GM19351 (cell line): ENCODE measurements at regions not wholly inside any gene's neighbourhood (a gene's known extent, or its start where the extent isn't known, plus 50 kb on each side); places are given as distances from the start of the nearest gene placed in this dataset.
"Not testable (repeated sequence)": the region's sequence is repeated elsewhere in the genome, so short reads cannot be mapped to it uniquely, and the experiment has no call there.

Experiments
- ATAC-seq: cut with Tn5 transposase; IDR thresholded peaks from one replicate; pipeline ENCODE4 v1.9.1; 2021; ENCODE audit warnings: mild to moderate bottlenecking, moderate library complexity; ENCODE audit not compliant: unreplicated experiment

DNA sequence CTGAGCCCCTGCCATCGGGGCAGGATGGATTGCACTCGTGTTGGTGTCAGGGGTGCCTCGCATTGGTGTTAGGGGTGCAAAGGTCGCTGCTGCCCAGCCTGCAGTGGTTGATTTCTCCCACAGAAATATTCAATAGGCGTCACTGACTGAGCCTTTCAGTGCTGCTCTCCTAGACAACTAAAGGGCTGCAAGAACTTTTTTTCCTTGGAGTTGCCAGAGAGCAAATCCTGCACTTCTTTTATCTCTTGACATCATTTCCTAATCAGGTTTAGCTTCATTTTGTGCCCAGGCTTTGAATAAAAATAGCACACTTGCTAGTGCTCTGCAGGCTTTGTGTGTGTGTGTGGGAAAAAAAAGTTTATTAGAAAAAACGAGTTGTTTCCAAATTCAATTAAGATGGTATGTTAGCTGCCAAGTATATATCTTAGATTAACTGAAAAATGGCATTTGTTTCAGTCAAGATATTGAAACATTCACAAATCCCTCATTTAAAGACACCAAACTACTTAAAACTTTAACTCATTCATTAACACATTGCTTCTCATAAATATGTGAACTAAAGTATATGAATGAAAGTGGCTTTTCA lies 125.6 kb downstream of the SOCS6 start:
- no peak for ATAC-seq

DNA sequence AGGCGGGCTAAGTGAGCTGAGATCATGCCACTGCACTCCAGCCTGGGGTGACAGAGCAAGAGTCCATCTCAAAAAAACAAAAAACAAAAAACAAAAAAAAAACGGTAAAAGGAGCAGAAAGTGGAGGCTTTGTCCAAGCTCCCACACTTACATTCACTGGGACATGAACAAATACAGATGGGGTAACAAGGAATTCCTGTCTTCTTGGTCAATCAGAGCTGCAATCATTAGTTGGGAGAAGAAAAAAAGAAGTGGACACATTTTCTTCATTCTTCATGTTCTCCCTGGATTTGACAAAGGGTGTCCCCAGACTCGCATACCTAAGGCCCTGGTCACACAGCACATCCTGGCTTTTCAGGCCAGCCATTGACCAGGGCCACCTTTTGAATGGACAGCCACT lies 124.6 kb downstream of the SOCS6 start:
- ATAC-seq: no peak

DNA sequence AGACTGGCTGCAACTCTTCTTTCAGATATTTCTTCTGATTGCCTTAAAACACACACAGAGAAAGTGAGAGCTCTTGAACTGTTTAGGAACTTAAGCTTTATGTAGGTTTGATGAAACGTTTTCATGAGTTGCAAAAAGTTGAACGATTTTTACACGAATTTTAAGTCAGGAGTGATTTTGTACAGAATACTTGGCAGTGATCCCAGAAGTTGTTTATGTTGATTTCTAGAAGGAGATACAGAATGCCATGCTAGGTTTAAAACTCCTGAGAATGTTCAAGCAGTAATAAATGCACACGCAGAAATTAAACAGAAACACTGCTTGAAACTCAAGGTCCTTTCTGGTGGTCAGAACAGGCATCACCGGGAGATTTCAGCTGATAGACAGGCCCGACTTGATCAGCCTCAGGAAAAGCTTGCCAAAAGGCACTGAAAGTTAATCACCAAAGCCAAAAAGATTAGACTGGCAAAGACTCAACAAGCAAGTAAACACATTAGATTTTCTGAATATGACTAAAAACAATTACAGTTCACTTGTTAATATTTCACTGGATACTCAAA lies 123.1 kb downstream of the SOCS6 start:
- no peak for ATAC-seq

GRCh38 chr18:70411307-70411706 lies 122.5 kb downstream of the SOCS6 start:
- ATAC-seq: peak; percentile 46

DNA sequence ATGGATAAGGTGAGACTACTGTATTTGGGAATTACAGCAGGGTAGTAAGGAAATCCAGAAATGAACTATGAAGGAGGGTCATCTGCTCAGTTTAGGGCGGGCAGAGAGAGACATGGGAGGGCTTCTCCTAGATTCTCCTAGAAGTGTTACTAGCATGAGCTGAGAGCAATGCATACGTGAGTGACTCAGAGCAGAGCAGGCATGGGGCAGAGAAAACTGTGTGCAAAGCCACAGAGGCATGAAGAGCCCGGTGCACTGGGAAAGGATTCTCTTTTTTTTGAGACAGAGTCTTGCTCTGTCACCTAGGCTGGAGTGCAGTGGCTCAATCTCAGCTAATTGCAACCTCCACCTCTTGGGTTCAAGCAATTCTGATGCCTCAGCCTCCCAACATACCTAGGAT lies 116.2 kb downstream of the SOCS6 start:
- no peak for ATAC-seq

DNA sequence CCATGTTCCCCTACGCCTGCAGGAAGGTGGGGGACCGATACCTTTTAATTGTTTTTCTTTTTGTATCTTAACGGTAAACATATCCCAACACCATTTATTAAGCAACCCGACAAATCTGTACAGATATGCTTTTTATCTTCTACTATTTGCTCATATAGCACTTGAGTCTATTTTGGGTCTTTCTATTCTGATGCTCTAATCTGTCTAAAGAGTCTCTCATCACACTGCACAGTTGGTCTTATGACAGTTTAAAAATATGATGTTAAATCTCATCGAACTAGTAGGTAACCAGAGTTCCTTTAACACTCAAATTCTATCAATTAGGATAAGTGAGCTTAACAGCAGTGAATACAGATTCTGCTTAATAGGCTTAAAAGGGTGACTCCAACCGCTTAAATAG lies 111.6 kb downstream of the SOCS6 start:
- no peak for ATAC-seq

DNA sequence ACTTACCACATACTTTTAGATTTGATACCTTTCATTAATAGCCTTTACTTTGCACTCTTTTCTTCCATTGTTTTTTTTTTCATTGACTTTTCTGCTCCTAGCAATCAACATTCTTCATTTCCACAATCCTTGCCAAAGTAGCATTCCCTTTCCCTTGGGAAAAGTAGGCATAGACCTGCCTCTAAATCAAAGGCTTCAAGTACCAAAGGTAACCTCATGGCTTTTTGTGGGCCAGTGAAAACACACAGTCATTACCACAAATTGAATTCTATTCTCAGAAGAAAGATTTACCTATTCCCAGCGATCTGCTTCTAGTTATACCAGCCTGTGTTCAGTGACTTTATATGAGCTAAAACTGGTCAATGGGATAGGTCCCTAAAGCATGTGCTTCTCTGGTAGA lies 109.2 kb downstream of the SOCS6 start:
- ATAC-seq: no peak

GRCh38 chr18:70397259-70397925 lies 108.5 kb downstream of the SOCS6 start:
- ATAC-seq: no peak

DNA sequence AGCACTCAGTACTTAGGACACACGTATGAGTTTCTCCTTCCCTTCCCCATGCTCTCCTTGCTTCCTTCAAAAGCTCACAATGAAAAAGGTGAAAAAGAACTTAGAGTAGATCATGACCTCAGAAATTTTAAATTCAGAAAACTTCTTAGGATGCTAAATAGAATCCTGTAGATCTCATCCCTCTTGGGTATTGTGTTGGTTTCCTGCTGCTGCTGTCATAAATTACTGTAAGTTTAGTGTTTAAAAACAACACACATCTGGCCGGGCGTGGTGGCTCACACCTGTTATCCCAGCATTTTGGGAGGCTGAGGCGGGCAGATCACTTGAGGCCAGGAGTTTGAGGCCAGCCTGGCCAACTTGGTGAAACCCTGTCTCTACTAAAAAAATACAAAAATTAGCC lies 106.9 kb downstream of the SOCS6 start:
- ATAC-seq: not testable (repeated sequence)

GRCh38 chr18:70394672-70395071 lies 105.8 kb downstream of the SOCS6 start:
- no peak for ATAC-seq

DNA sequence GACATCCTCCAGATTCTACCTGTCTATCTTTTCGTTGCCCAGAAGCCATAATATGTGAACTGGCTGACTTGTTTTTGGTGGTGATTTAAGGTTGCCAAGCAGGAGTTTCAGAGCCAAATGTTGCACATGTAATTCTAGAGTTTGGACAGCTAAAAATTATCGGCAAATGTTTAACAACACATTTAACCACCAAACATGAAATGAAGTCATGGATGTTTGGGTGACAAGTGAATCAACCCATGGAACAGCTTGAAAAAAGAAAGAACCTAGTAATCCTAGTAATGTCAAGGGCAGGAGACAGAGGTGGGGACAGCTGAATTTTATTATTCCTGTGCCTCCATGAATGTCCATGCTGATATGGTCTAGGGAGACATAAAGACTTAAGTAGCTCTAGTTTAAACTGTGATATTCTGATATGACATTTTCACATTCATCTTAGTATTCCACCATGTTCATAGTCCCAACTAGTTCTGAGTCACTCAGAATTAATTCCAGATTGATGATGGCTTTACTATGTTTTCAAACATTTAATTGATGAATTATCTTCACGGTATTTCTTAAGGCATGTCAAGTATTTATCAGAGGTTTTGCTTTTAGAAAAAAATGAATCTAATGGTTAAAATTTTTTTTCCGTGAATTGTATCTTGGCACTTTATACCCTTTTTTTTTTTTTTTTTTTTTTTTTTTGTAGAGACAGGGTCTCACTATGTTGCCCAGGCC lies 101.7 kb downstream of the SOCS6 start:
- no peak for ATAC-seq

- not testable (repeated sequence) for ATAC-seq
These were observed 100.2 kb downstream of the SOCS6 start for GRCh38 chr18:70389036-70389435.

DNA sequence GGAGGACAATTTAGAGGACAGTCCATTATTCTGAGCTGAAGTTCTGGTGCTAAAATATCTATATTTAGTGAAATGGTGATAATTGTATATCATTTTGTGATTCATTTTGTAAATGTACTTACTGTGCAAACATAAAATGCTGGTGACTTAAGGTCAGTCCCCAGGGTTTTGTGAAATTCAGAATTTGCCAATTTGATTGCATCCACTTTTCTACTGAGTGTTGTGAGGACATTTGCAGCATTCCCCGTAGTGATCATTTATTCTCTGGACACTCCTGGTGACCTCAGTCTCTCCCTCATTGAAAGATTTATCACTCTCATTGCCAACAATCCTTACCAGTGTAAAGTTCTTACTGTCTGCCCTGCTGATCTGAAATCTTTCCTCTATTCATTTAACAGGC lies 98.2 kb downstream of the SOCS6 start:
- ATAC-seq: no peak

DNA sequence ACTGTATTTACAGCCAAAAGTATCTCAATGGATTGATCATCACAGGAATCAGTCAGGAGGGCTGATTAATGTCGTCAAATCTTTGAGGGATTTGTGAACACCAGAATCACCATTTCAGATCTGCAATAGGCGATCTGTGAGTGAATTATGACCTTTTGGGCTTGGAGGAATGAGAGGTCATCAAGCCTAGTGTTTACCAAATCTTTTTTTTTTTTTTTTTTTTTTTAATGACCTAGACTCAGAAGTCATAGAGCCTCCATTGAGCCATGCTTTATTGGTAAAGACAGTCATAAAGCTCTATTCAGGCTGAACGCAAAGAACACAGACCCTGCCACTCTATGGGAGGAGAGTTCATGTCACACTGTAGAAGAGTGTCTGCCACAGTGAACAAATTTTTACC lies 97.7 kb downstream of the SOCS6 start:
- no peak for ATAC-seq

DNA sequence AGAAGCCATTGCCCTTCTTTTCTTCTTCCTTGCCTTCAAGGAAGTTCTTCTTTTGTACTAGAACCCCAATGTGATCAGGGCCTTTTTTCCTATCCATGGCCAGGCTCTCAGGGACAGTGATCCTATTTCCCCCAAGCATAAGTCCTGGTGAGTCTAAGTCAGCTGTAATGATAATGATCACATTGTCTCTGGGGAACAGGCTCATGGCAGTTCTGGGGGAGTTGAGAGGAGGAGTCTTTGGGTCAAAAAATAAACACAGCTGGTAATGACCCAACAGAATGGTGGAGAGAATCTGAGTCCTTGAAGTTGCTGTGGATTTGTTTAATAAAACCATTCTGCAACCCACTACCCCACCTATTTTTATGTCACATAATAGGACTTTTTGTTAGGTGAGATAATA lies 96.6 kb downstream of the SOCS6 start:
- ATAC-seq: no peak

DNA sequence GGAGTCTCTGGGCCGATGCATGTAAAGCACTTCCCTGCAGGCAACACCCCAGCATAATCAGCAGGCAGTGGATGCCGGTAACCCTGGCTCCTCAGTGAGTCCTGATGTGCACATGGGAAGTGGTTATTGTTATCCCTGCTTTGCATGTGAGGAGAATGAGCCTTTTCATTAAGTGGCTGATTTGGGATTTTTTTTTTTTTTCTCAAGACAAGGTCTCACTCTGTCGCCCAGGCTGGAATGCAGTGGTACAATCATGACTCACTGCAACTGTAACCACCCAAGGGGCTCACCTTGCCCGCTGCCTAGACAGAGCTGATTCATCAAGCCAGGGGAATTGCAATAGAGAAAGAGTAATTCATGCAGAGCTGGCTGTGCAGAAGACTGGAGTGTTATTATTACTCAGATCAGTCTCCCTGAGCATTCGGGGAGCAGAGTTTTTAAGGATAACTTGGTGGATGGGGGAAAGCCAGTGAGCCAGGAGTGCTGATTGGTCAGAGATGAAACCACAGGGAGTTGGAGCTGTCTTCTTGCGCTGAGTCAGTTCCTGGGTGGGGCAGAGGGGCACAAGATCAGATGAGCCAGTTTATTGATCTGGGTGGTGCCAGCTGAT lies 95.4 kb downstream of the SOCS6 start:
- no peak for ATAC-seq

- no peak for ATAC-seq
These were observed 94.3 kb downstream of the SOCS6 start for GRCh38 chr18:70382992-70383717.

DNA sequence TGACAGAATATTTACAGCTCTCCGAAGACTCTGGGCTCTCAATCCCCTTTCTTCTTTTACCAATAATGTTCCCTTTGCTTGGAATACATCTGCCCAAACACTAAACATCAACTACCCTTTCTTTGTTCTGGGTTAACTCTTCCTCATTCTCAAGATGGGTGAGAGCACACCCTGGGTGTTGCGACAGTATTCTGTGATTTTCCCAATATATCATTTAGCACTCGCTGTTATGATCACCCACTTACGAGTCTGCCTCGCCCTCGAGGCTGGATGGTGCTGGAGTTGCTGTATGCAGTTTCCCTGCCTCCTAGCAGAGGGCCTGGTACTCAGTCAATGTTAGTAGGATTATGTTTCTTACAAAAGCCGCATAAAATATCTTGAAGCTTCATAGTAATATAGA lies 93.2 kb downstream of the SOCS6 start:
- no peak for ATAC-seq

DNA sequence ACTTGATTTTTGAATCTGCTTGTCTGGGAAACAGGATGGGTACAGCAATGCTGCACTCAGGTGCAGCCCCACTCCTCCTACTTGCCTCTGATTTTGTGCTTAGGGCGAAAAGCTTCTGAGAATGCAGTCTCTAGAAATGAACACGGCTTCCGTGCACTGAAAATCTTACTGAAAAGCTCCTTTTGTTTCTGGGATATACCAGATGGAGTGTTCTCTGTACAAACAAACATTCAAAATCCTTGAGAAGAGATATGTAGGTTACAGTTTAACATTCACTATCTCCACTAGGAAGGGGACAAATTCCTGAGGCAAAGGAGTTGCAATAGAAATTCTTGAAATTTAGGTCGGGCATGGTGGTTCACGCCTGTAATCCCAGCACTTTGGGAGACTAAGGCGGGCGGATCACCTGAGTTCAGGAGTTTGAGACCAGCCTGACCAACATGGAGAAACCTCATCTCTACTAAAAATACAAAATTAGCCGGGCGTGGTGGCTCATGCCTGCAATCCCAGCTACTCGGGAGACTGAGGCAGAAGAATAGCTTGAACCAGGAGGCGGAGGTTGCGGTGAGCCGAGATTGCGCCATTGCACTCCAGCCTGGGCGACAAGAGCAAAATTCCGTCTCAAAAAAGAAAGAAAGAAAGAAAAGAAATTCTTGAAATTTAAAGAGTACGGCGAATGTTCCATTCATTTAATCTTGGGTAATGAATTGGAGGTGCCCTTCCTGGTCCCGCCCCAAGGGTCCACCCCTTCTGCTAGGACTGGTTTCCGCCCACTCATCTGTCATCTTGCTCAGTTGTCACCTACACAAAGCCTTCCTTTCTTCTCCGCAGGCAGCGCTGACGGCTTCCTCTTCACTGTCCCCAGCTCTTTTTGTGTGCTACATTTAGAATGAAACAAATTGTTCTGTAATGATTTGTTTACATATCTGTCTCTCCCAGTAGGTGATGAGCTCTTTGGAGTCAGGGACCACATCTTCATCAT lies 92.4 kb downstream of the SOCS6 start:
- no peak for ATAC-seq
